Transverse colon (tissue), 4 donors: ENCODE measurements at regions not wholly inside any gene's neighbourhood (a gene's known extent, or its start where the extent isn't known, plus 50 kb on each side); places are given as distances from the start of the nearest gene placed in this dataset.
"Not testable (repeated sequence)": the region's sequence is repeated elsewhere in the genome, so short reads cannot be mapped to it uniquely, and the experiment has no call there.

Source experiments
- DNase-seq: peaks from one replicate; pipeline ENCODE4 v3.0.0-alpha.2; 2019
- H3K27ac ChIP-seq, 4 donors: fragments of 200-600 bp; sonication (generic); 2 replicates each; pipeline ENCODE4 v1.5.1; 2016 to 2018; ENCODE audit warnings: inconsistent platforms in 4 of 4
- H3K27me3 ChIP-seq: fragments of 200-600 bp; sonication (generic); 2 replicates; pipeline ENCODE4 v1.5.1; 2017; ENCODE audit warnings: inconsistent platforms
- H3K36me3 ChIP-seq, 4 donors: fragments of 200-600 bp; sonication (generic); 2 replicates each; pipeline ENCODE4 v1.5.1; 2017 to 2019; ENCODE audit warnings: inconsistent platforms in 4 of 4
- H3K4me1 ChIP-seq, 4 donors: fragments of 200-600 bp; sonication (generic); 2 replicates each; pipeline ENCODE4 v1.5.1; 2017 to 2020; ENCODE audit warnings: inconsistent platforms in 4 of 4
- H3K4me3 ChIP-seq, 4 donors: fragments of 200-600 bp; sonication (generic); 1 replicate in 1 of 4; 2 replicates in 3 of 4; pipeline versions ENCODE4 v1.5.1 to v1.6.1; 2017 to 2019; ENCODE audit warnings: inconsistent platforms in 4 of 4
- H3K9me3 ChIP-seq, 2 donors: fragments of 200-600 bp; sonication (generic); 2 replicates each; pipeline ENCODE4 v1.5.1; 2017 to 2019; ENCODE audit warnings: inconsistent platforms in 2 of 2
- EP300 ChIP-seq: sonication (generic); formaldehyde crosslinking; IDR thresholded peaks from one replicate; pipeline ENCODE4 v1.6.1; 2017; ENCODE audit warnings: antibody characterized with exemption, low read depth
- POLR2A ChIP-seq: fragments of 450-650 bp; IDR thresholded peaks from one replicate; pipeline ENCODE4 v1.6.1; 2016; ENCODE audit warnings: antibody characterized with exemption, mild to moderate bottlenecking, moderate library complexity
- POLR2AphosphoS5 ChIP-seq, 3 donors: sonication (generic); formaldehyde crosslinking; IDR thresholded peaks; one replicate each; pipeline ENCODE4 v1.6.1; 2016; ENCODE audit warnings: antibody characterized with exemption in 3 of 3
- WGBS, 2 donors: methylation state at CpG; one replicate each; pipeline ENCODE4 v1.1.5; 2018; ENCODE audit warnings: low coverage in 1 of 2; 5-methylcytosine and 5-hydroxymethylcytosine counted together
- in situ Hi-C, 4 donors: fragments of 200-750 bp; cut with MboI; loops; one replicate each; pipeline versions ENCODE4 v1.15.0 to v1.15.1; 2017; ENCODE audit warnings: low sequenced_read_pairs in 3 of 4, low pct_ligation_motif_present in 1 of 4, low pct_unique_long_range_greater_than_20kb in 1 of 4
- intact Hi-C: fragments of 100-400 bp; cut with DNase I; formaldehyde crosslinking; loops from one replicate; pipeline ENCODE4 v1.15.1; 2023; ENCODE audit warnings: low total_unique reads
- TF ChIP-seq, protein P1 (sequence below), 5 experiments: fragments of 200-600 bp in 3 of 5; fragments of 450-650 bp in 2 of 5; sonication (generic) in 3 of 5; IDR thresholded peaks; 1 replicate in 2 of 5; 2 replicates in 3 of 5; pipeline ENCODE4 v1.5.1; 2016 to 2017; ENCODE audit warnings: antibody characterized with exemption in 5 of 5, inconsistent platforms in 3 of 5, mild to moderate bottlenecking in 2 of 5, moderate library complexity in 1 of 5

DNA sequence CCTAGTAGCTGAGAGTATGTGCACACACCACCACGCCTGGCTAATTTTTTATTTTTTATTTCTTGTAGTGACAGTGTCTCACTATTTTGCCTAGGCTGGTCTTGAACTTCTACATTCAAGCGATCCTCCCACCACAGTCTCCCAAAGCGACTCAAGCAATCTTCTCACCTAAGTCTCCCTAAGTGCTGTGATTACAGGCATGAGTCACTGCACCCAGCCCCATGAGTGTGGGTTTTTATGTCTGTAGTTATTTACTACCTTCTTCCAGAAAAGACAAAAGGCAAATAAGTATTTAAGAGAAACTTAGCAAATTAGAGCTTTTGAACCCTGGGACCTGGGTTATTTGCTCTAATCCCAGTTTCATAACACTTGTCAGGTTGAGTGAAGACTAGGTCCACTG lies 92.3 kb upstream of the HCRTR2 start:
- Histone ChIP-seq H3K27ac (no peak overlapping the region), H3K4me3 (no peak overlapping the region), H3K27me3 (no peaks in the 10 kb centered on the region), H3K4me1 (no peaks in the 10 kb centered on the region), H3K9me3 (no peaks in the 10 kb centered on the region), H3K36me3 (no peaks in the 10 kb centered on the region)
- WGBS, 2 donors = 83 to 85% methylated on average over 3 of the region's 3 CpGs
- TF ChIP-seq, protein P1, sequence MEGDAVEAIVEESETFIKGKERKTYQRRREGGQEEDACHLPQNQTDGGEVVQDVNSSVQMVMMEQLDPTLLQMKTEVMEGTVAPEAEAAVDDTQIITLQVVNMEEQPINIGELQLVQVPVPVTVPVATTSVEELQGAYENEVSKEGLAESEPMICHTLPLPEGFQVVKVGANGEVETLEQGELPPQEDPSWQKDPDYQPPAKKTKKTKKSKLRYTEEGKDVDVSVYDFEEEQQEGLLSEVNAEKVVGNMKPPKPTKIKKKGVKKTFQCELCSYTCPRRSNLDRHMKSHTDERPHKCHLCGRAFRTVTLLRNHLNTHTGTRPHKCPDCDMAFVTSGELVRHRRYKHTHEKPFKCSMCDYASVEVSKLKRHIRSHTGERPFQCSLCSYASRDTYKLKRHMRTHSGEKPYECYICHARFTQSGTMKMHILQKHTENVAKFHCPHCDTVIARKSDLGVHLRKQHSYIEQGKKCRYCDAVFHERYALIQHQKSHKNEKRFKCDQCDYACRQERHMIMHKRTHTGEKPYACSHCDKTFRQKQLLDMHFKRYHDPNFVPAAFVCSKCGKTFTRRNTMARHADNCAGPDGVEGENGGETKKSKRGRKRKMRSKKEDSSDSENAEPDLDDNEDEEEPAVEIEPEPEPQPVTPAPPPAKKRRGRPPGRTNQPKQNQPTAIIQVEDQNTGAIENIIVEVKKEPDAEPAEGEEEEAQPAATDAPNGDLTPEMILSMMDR (IDR thresholded peaks at IDR 0.05) = no peak
- no peak for TF ChIP-seq POLR2AphosphoS5 (IDR thresholded peaks at IDR 0.05)
- TF ChIP-seq EP300 = no peak
- TF ChIP-seq POLR2A = no peak
- DNase-seq = no peak
- in situ Hi-C loops = loop anchor here in 1 of 4 donors (25.0 kb wide), 1 partner anchor 1095 kb away; no protein-coding TSS in a partner anchor
- intact Hi-C loops = loop anchor here (5.0 kb wide), 1 partner anchor 275 kb away; no protein-coding TSS in a partner anchor

DNA sequence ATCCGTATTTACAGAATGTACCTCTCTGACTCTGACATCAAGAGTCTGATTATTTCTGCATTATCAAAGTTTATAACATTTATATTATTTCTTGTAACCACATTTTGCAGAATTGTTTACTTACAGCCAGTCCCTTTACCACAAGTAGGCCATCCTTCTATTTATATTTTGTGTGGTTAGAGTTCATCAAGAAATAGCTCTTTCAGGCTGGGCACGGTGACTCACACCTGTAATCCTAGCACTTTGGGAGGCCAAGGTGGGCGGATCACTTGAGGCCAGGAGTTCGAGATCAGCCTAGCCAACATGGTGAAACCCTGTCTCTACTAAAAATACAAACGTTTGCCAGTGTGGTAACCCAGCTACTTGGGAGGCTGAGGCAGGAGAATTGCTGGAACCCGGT lies 86.3 kb upstream of the HCRTR2 start:
- intact Hi-C loops, H3K4me1 ChIP-seq, H3K27me3 ChIP-seq, H3K9me3 ChIP-seq, H3K27ac ChIP-seq, DNase-seq, H3K4me3 ChIP-seq, H3K36me3 ChIP-seq: not testable (repeated sequence)
- WGBS, 2 donors = 81% methylated on average over 2 to 6 of the region's 6 CpGs
- in situ Hi-C loops = loop anchor here in 1 of 4 donors (25.0 kb wide), 1 partner anchor 1101 kb away; no protein-coding TSS in a partner anchor

DNA sequence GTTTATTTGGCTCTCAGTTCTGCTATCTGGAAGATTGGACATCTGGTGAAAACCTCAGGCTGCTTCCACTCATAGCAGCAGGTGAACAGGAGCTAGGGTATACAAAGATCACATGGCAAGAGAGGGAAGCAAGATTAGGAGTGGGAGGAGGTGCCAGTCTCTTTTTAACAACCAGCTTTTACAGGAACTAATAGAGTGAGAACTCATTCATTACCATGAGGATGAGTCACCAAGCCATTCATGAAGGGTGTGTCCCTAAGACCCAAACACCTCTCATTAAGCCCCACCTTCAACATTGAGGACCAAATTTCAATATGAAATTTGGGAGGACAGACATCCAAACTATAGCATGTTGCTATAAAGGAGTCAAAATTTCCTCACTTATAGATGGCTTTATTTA lies 85.4 kb upstream of the HCRTR2 start:
- DNase-seq = no peak
- H3K27me3 ChIP-seq = no peaks in the 10 kb centered on the region
- no peak overlapping the region for H3K4me3 ChIP-seq
- in situ Hi-C loops = loop anchor here in 1 of 4 donors (25.0 kb wide), 1 partner anchor 1102 kb away; no protein-coding TSS in a partner anchor
- intact Hi-C loops = no loop called here
- H3K9me3 ChIP-seq = no peaks in the 10 kb centered on the region
- no peak for TF ChIP-seq POLR2A
- TF ChIP-seq, protein P1 (IDR thresholded peaks at IDR 0.05) = no peak
- TF ChIP-seq EP300 = no peak
- no peak for TF ChIP-seq POLR2AphosphoS5 (IDR thresholded peaks at IDR 0.05)
- H3K36me3 ChIP-seq = no peaks in the 10 kb centered on the region
- H3K27ac ChIP-seq = no peak overlapping the region
- no peaks in the 10 kb centered on the region for H3K4me1 ChIP-seq

DNA sequence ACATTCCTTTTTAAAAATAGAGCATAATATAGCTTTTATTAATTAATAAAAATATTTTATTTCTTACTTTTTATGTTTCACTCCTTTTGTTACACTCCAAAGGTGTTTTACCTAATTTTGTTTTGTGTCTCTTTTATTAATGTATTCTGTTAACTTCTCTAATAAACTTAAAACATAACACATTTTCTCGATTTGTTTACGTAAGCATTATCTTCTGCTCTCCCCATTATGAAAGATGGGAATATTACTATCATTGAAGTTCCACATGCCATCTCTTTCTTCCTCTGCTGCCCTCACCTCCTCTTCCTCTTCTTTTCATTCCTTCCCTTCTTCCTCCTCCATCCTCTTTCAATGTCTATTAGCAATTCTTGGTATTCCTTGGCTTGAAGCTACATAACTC lies 85.0 kb upstream of the HCRTR2 start:
- Histone ChIP-seq H3K9me3 (no peaks in the 10 kb centered on the region), H3K4me3 (no peak overlapping the region), H3K27me3 (no peaks in the 10 kb centered on the region), H3K4me1 (no peaks in the 10 kb centered on the region), H3K36me3 (no peaks in the 10 kb centered on the region), H3K27ac (no peak overlapping the region)
- no peak for DNase-seq
- in situ Hi-C loops (loop anchor here in 1 of 4 donors (25.0 kb wide), 1 partner anchor 1102 kb away; no protein-coding TSS in a partner anchor), intact Hi-C loops (no loop called here)
- TF ChIP-seq POLR2AphosphoS5 (IDR thresholded peaks at IDR 0.05) = no peak
- TF ChIP-seq, protein P1 (IDR thresholded peaks at IDR 0.05) = no peak
- TF ChIP-seq POLR2A = no peak
- no peak for TF ChIP-seq EP300
- 95 to 96% methylated on average over 2 of the region's 2 CpGs for WGBS, 2 donors

DNA sequence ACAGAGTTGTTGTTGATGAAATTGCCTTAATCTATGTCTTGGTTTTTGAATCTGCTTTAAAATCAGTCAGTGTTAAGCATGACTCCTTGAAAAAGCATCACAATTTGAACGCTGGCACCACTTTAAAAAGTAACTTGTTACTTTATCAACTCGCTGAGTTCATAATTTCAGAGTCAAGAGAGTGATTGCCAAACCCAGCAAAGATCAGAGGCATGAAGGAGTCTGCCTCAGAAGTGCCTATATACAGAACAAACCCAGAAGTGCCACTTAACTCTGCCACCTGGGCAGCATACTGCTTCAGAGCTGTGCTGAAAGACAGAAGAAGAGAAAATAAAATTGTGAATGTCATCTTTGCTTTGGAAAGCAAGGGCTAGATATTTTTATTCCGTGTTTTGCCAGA lies 73.6 kb upstream of the HCRTR2 start:
- no peaks in the 10 kb centered on the region for H3K4me1 ChIP-seq
- in situ Hi-C loops = no loop called here
- H3K27me3 ChIP-seq = no peaks in the 10 kb centered on the region
- no peak overlapping the region for H3K4me3 ChIP-seq
- intact Hi-C loops = no loop called here
- whole genome bisulfite sequencing, 2 donors = 59 to 64% methylated on average over 3 of the region's 3 CpGs
- DNase-seq = no peak
- no peaks in the 10 kb centered on the region for H3K36me3 ChIP-seq
- no peak for TF ChIP-seq EP300
- no peaks in the 10 kb centered on the region for H3K9me3 ChIP-seq
- H3K27ac ChIP-seq = no peak overlapping the region
